HS-5 (cell line): ENCODE measurements at regions not wholly inside any gene's neighbourhood (a gene's known extent, or its start where the extent isn't known, plus 50 kb on each side); places are given as distances from the start of the nearest gene placed in this dataset.

Experiments used
- DNase-seq: peaks from one replicate; pipeline ENCODE4 v3.0.0-alpha.2; 2012; ENCODE audit warnings: low read depth

- DNase-seq = no peak
These were observed 274.1 kb downstream of the CLIC5 start for GRCh38 chr6:45741437-45742171.

GRCh38 chr6:45739058-45739457 lies 276.6 kb downstream of the CLIC5 start:
- DNase-seq = no peak

- no peak for DNase-seq
These were observed 277.6 kb downstream of the CLIC5 start for GRCh38 chr6:45738057-45738455.

- no peak for DNase-seq
These were observed 278.2 kb downstream of the CLIC5 start for GRCh38 chr6:45737331-45738056.

- DNase-seq = no peak
These were observed 279.5 kb downstream of the CLIC5 start for GRCh38 chr6:45736134-45736533.

- no peak for DNase-seq
These were observed 282.9 kb downstream of the CLIC5 start for GRCh38 chr6:45732731-45733130.

GRCh38 chr6:45730232-45730631 lies 285.4 kb downstream of the CLIC5 start:
- no peak for DNase-seq

GRCh38 chr6:45728674-45729073 lies 287.0 kb downstream of the CLIC5 start:
- no peak for DNase-seq

- no peak for DNase-seq
These were observed 287.7 kb downstream of the CLIC5 start for GRCh38 chr6:45727819-45728449.

- no peak for DNase-seq
These were observed 288.4 kb downstream of the CLIC5 start for GRCh38 chr6:45727228-45727627.

GRCh38 chr6:45726444-45726843 lies 289.2 kb downstream of the CLIC5 start:
- DNase-seq = no peak

GRCh38 chr6:45724511-45724910 lies 291.1 kb downstream of the CLIC5 start:
- DNase-seq = peak; percentile 76

GRCh38 chr6:45724027-45724426 lies 291.6 kb downstream of the CLIC5 start:
- no peak for DNase-seq

GRCh38 chr6:45722876-45723275 lies 292.8 kb downstream of the CLIC5 start:
- DNase-seq = no peak

- no peak for DNase-seq
These were observed 294.0 kb downstream of the CLIC5 start for GRCh38 chr6:45721665-45722064.

- no peak for DNase-seq
These were observed 296.8 kb downstream of the CLIC5 start for GRCh38 chr6:45718871-45719270.

- DNase-seq = no peak
These were observed 297.5 kb downstream of the CLIC5 start for GRCh38 chr6:45718131-45718530.

GRCh38 chr6:45717715-45718114 lies 297.9 kb downstream of the CLIC5 start:
- DNase-seq = no peak

GRCh38 chr6:45717027-45717426 lies 298.6 kb downstream of the CLIC5 start:
- DNase-seq = no peak

GRCh38 chr6:45715508-45715803 lies 300.2 kb downstream of the CLIC5 start:
- DNase-seq = no peak

GRCh38 chr6:45714741-45715507 lies 300.7 kb downstream of the CLIC5 start:
- DNase-seq = peak; percentile 73

GRCh38 chr6:45714006-45714730 lies 301.5 kb downstream of the CLIC5 start:
- DNase-seq = no peak
